ENCODE measurements at regions not wholly inside any gene's neighbourhood (a gene's known extent, or its start where the extent isn't known, plus 50 kb on each side); places are given as distances from the start of the nearest gene placed in this dataset.

DNA sequence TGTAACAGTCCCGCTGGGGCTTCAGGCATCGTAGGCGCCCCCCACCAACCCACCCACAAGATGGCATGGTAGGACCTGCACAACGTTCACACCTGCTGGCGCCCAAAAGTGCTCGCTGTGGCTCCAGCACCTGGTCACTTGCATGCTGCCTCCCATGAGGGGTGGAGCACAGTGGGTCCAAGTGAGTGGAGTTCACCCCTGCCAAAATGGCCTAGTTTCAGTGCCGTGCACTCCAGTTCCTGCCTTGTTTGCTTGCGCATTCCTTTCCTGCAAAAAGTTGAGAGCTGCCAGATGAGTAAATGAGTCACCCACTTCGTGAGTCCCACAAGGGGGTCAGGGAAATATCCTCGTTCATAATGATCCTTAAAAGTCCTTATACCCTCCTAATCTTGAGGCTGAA lies 788.7 kb upstream of the DPPA4 start:
- DNase-seq: no peak

GRCh38 chr3:110133971-110134370 lies 796.6 kb upstream of the DPPA4 start:
- no peak for DNase-seq

- no peak for DNase-seq
Measured at GRCh38 chr3:110139048-110139447, 801.7 kb upstream of the DPPA4 start.

DNA sequence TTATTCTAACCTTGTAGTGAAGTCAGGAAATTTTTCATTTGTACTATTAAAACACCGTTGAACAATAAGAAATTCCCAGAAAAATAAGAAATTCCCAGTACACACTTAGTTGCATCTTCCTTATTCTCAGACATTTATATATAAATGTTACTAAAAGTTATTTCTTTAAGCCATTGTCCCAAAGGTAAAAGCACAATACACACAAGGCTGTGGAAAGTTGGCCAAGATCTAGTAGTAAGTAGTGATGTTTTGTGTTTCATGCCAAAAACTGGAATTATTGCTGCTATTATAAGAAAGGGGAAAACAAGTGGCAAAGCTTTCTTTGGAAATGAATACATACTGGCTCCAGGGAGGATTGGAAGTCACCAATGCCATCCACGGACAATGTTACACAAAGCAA lies 802.5 kb upstream of the DPPA4 start:
- DNase-seq: no peak

DNA sequence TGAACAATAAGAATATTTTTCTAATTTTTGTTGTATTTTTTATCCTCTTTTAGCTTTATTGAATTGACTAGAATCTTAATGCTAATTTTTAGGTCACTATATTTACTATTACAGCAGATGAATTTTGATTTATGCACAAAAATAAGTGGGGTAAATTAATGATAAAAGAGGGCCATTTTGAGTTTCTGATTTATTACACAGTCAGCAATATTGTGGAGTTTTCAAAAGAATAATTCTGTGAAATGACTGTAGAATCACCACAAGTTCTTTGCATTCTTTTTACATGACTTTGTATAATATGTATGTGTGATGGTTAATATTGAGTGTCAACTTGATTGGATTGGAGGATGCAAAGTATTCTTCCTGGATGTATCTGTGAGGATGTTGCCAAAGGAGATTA lies 812.4 kb upstream of the DPPA4 start:
- DNase-seq: no peak

DNA sequence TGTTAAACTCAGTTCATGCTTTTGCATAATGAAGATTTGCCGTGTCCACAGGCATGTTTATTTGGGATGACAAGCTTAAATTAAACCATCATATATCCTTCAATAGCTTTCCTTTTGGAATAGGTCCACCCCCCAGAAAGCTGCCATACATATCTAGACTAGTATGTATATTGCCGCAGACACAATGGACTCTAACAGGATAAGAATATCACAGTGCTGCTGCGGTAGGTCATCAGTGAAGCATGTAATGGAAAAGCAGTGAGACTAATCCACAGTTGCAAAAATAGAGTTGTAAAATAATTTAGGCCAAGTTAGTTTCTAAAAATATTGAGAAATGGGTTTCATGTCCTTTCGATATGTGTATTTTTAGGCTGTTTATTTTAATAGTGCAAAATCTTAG lies 819.9 kb upstream of the DPPA4 start:
- no peak for DNase-seq

DNA sequence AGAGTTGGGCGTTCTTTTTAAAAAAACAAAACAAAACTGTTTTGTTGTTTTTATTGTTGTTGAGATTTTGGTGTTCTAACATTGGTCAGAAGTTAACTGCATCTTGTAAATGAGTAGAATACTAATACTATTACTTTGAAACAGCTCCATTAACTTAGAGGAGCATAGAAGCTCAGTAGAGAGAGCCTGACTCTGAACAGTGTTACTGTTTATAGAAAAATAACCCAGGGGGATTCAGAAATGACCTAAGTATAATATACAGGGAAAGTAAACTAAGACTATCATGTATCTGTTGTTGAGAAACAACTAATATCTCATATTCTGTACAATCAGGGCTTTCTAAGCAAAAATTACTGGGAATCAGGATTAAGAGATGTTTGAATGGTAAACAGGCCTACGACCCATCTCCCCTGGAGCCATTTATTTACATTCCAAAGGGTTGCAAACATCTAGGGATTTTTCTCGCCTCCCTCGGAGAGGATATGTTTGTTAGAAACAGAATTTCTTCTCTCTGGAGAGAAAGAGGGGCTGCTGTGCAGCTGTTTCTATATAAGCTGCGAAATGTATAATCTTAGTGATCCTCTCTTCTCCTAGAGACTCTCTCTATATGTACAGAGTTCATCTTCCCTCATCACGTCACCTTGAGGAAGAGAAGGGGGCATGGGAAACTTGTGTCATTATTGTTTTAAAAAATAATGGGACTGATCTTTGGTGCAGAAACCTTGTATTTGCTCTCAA lies 827.5 kb upstream of the DPPA4 start:
- no peak for DNase-seq

GRCh38 chr3:110165370-110165743 lies 828.0 kb upstream of the DPPA4 start:
- no peak for DNase-seq

DNA sequence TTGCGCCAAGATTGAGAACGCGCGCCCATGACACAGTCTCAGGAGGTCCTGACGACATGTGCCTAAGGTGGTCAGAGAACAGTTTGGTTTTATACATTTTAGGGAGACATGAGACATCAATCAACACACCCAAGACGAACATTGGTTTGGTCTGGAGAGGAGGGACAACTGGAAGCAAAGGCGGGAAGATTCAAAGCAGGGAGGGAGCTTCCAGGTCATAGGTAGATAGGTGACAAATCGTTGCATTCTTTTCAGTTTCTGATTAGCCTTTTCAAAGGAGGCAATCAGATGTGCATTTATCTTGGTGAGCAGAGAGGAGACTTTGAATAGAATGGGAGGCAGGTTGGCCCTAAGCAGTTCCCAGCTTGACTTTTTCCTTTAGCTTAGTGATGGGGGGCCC lies 828.4 kb upstream of the DPPA4 start:
- DNase-seq: no peak

DNA sequence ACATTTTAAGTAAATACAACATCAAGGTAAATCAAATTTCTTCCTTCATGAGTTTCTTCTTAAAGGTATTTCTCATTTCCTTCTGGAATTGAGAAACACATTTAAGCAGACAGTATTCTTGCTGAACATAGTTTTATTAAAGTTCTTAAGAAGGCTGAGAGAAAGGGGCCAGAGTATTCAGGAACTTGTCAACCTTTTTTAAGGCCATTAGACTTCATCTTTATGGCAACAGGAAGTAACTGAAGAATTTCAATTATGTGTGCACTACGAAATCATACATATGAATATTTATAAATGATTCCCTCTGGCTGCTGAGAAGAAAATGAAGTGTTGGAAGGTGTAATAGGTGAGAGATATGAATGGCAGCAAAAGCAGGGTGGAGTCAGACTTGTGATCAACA lies 829.4 kb upstream of the DPPA4 start:
- no peak for DNase-seq

GRCh38 chr3:110174908-110175307 lies 837.6 kb upstream of the DPPA4 start:
- DNase-seq: no peak

DNA sequence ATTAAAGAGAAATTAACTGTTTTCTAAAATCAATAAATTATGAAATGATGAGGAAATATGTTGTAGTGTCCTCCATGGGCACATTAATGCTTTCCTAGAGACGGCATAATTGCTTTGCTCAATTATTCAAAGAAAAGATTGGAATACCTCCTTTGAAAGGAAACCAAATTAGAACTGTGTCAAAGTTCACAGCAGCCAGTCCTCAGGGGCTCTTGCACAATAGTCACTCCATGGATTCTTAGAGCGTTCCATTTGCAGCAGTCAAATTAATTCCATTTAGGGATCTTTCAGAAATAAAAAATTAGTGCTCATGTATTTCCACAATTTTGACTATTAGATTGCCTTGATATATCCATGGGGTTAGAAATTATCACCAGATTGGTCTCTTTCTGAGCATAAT lies 841.6 kb upstream of the DPPA4 start:
- DNase-seq: no peak

DNA sequence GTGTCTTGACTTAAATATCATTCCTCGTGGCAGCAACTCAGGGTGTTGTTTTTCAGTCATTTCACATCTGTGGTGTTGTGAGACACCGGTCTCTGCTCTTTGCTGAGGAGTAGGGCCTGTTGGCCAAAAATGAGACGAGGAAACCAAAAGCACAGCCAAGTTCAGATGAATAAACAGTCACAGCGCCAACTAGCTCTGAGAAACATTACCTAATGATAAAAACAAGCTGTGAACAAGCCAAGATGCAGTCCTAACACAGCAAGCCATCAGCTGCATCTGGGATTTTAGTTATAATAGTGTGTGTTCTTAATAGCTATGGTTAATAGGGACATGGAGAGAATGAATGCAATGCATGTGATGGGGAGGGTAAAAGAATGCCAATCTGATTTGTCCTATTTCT lies 843.4 kb upstream of the DPPA4 start:
- DNase-seq: no peak

GRCh38 chr3:110181226-110181625 lies 843.9 kb upstream of the DPPA4 start:
- DNase-seq: no peak

GRCh38 chr3:110184536-110184935 lies 847.2 kb upstream of the DPPA4 start:
- DNase-seq: no peak

- DNase-seq: no peak
Measured at GRCh38 chr3:110193074-110193473, 855.7 kb upstream of the DPPA4 start.

DNA sequence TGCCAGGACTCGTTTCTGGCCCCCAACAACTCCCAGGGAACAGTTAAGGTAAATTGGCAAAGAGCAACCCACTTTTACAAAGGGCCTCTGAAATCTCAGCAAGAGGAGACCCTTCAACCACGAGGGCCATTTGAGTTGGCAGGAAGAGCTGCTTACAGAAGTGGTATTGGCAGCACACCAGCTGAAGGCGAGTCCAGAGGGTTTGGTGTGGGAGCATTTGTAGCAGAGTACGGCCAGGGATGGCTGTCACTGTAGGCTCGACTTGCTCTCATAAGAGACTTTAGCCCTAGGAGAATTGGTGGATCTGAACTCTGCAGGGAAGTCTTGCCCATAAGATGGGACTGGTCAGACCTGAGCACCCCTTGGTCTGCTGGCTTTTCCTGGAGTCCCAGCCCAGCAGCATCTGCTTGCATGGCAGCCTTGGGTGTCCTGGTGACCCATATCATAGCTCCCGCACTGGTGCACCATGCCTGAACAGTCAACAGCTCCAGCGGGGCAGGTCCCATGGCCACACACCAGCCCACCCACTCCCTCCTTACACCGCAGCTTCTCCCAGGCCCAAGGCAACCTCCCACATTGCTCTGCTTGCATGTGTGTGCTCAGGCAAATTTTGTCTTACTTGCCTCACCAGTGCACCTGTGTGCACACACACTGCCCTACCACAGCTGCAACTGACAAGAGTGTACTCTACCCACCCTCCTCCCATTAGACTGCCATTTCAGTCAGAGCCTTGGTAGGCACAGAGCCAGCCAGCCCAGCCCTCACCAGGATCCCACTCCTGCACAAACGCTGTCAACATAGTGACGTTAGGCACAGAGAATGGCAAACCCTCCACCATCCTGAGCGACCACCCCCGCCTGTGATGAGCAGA lies 861.6 kb upstream of the DPPA4 start:
- DNase-seq: no peak

- DNase-seq: no peak
Measured at GRCh38 chr3:110199588-110199943, 862.2 kb upstream of the DPPA4 start.

- no peak for DNase-seq
Measured at GRCh38 chr3:110210086-110210660, 861.4 kb upstream of the NECTIN3 start.

DNA sequence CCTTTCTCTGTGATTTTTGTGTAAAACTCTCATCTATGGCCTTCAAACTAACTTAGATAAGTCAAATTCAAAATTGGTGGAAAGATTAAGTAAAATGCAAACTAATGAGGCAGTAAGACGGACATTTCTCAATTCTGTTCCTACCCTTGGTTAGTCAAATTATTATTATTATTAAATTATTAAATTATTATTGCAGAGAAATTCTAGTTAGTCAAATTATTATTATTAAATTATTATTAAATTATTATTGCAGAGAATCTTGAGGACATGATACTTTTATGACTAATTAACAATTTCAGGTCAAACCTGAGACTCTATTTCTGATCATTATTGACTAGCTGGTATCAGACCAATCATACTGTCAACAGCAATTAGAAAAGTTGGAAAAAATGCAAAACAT lies 845.0 kb upstream of the NECTIN3 start:
- no peak for DNase-seq

- DNase-seq: no peak
Measured at GRCh38 chr3:110227991-110228390, 843.6 kb upstream of the NECTIN3 start.

DNA sequence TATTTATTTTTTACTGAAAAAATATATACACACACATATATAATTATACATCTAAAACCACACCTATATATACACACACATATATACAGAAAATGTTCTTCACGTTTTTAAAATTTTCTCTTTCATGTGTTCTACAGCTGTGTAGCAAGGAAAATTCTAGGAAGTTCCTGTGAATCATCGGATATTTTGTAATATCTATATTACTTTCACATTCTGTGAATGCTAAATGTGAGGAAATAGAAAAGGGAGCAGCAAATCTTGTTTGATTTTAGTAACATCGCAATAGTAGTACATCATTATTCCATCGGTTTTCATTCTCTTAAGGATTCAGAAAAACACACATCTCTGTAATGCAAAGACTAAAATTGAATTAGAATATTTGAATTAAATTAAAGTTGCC lies 836.8 kb upstream of the NECTIN3 start:
- no peak for DNase-seq

DNA sequence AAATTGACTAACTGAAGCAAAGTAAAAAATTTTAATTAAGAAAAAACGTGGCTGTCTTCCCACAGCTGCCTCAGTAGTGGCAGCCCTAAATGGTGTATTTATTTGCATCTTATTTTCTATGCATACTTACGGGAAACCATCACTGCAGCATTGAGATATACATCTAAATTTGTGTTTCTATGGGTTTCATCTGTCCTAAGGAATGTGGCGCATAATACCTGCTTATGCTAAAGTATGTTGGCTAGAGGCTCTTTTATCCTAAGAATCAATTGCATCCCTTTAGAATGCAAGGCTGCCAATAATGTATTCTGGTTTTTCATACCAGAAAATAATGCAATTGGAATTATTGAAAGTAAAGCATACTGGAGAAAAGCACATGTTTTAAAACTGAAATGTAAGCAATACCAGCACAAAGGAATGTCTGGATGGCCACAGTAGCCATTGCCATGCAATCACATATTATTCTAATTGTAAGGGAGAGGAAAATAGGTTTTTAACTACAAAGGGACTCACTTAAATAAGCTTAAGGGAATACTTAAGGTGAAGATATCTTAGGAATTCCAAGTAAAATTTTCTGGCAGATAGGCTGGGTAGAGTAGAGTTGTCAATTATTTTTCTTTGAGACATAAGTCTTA lies 834.5 kb upstream of the NECTIN3 start:
- DNase-seq: no peak

DNA sequence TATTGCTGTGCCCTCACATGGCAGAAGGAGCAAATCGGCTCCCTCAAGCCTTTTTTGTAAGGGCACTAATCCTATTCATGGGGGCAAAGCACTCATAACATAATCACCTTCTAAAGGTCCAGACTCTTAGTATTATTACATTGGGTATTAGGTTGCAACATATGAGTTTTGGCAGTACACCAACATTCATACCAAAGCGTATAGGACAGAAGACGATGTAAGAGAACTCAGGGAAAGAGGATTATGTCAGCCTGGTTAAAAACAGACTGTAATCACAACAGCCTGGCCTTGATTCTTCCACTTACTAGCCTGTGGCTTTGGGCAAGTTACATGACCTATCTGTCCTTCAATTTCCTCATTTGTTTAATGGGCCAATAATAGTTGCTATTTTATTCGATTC lies 828.5 kb upstream of the NECTIN3 start:
- no peak for DNase-seq

Measured in GOT3 (cell line).